Choroid plexus epithelial cell (primary cell): ENCODE measurements at regions not wholly inside any gene's neighbourhood (a gene's known extent, or its start where the extent isn't known, plus 50 kb on each side); places are given as distances from the start of the nearest gene placed in this dataset.

Experiments used
- DNase-seq: peaks from one replicate; pipeline ENCODE4 v3.0.0-alpha.2; 2010; ENCODE audit warnings: low read depth
- H3K4me3 ChIP-seq: 2 replicates; pipeline ENCODE4 v1.5.1; 2011; ENCODE audit warnings: low read depth, mild to moderate bottlenecking, control low read depth, low read length, moderate library complexity
- TF ChIP-seq, protein P1 (sequence below): conservative IDR thresholded peaks from 2 replicates; pipeline ENCODE4 v1.5.1; 2011; ENCODE audit warnings: low read depth, mild to moderate bottlenecking, control low read depth, inconsistent platforms, low read length, moderate library complexity

DNA sequence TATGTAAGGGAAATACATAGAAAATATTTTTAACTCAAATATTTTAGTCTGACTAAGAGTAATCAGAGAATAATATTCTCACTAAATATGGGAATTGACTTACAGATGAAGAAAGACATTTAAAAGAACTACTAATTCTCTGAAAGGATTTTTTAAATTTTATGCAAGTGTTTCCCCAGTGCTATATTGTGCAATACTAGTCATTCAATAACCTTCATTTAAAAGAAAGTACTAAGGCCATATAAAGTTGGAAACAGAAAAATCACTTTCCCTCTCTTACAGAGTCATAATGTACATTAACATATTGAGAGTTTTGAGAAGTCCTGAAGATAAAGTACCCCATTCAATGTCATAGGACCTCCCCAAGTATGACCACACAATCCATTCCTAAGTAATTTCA lies 584.6 kb upstream of the ACVR2A start:
- TF ChIP-seq, protein P1, sequence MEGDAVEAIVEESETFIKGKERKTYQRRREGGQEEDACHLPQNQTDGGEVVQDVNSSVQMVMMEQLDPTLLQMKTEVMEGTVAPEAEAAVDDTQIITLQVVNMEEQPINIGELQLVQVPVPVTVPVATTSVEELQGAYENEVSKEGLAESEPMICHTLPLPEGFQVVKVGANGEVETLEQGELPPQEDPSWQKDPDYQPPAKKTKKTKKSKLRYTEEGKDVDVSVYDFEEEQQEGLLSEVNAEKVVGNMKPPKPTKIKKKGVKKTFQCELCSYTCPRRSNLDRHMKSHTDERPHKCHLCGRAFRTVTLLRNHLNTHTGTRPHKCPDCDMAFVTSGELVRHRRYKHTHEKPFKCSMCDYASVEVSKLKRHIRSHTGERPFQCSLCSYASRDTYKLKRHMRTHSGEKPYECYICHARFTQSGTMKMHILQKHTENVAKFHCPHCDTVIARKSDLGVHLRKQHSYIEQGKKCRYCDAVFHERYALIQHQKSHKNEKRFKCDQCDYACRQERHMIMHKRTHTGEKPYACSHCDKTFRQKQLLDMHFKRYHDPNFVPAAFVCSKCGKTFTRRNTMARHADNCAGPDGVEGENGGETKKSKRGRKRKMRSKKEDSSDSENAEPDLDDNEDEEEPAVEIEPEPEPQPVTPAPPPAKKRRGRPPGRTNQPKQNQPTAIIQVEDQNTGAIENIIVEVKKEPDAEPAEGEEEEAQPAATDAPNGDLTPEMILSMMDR, result no peak
- H3K4me3 ChIP-seq, result no peak overlapping the region
- no peak for DNase-seq

- no peak for DNase-seq
- TF ChIP-seq, protein P1, result no peak
- no peak overlapping the region for H3K4me3 ChIP-seq
Measured at GRCh38 chr2:147255812-147256211, 589.0 kb upstream of the ACVR2A start.

- TF ChIP-seq, protein P1, result no peak
- DNase-seq, result no peak
Measured at GRCh38 chr2:147250652-147251356, 594.0 kb upstream of the ACVR2A start.

GRCh38 chr2:147247749-147248148 lies 597.1 kb upstream of the ACVR2A start:
- H3K4me3 ChIP-seq, result no peak overlapping the region
- no peak for DNase-seq
- TF ChIP-seq, protein P1, result no peak

More at GRCh38 chr2:147250652-147251356, 594.0 kb upstream of the ACVR2A start:
- no peak overlapping the region for H3K4me3 ChIP-seq

- TF ChIP-seq, protein P1, result no peak
- no peak overlapping the region for H3K4me3 ChIP-seq
Measured at GRCh38 chr2:147242445-147242844, 602.4 kb upstream of the ACVR2A start.

DNA sequence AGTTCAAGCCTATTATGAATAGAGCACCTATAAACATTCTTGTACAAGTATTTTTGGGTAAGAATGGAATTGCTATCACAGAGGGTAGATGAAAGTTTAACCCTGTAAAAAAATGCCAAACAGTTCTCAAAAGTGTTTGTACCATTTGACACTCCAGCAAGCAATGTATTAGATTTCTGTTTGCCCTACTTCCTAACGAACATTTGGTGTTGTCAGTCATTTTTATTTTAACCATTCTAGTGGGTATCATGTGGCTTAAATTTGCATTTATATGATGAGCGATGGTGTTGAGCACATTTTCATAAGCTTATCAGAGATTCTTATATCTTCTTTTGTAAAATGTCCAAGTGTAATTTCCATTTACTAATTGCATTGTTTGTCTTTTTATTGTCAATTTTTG lies 608.2 kb upstream of the ACVR2A start:
- TF ChIP-seq, protein P1, result no peak
- no peak for DNase-seq
- no peak overlapping the region for H3K4me3 ChIP-seq

More at GRCh38 chr2:147242445-147242844, 602.4 kb upstream of the ACVR2A start:
- no peak for DNase-seq

GRCh38 chr2:147232225-147232669 lies 612.6 kb upstream of the ACVR2A start:
- no peak for DNase-seq
- no peak overlapping the region for H3K4me3 ChIP-seq
- TF ChIP-seq, protein P1, result no peak
